ENCODE measurements at regions not wholly inside any gene's neighbourhood (a gene's known extent, or its start where the extent isn't known, plus 50 kb on each side); places are given as distances from the start of the nearest gene placed in this dataset.
"Not testable (repeated sequence)": the region's sequence is repeated elsewhere in the genome, so short reads cannot be mapped to it uniquely, and the experiment has no call there.

GRCh38 chr5:135279328-135279727 is 119.7 kb downstream of the MACROH2A1 start:
- DNase-seq: no peak

- DNase-seq: no peak
Observed at GRCh38 chr5:135276151-135276550, 122.9 kb downstream of the MACROH2A1 start.

- no peak for DNase-seq
Observed at GRCh38 chr5:135273212-135273611, 125.8 kb downstream of the MACROH2A1 start.

GRCh38 chr5:135272311-135272805 is 126.7 kb downstream of the MACROH2A1 start:
- DNase-seq: no peak

- DNase-seq: no peak
Observed at GRCh38 chr5:135271533-135272310, 127.3 kb downstream of the MACROH2A1 start.

GRCh38 chr5:135269931-135270421 is 129.1 kb downstream of the MACROH2A1 start:
- DNase-seq: no peak

- no peak for DNase-seq
Observed at GRCh38 chr5:135269199-135269598, 129.8 kb downstream of the MACROH2A1 start.

- DNase-seq: no peak
Observed at GRCh38 chr5:135266975-135267374, 132.1 kb downstream of the MACROH2A1 start.

- no peak for DNase-seq
Observed at GRCh38 chr5:135266303-135266635, 132.8 kb downstream of the MACROH2A1 start.

- no peak for DNase-seq
Observed at GRCh38 chr5:135265497-135266302, 133.3 kb downstream of the MACROH2A1 start.

GRCh38 chr5:135264451-135265440 is 134.3 kb downstream of the MACROH2A1 start:
- no peak for DNase-seq

GRCh38 chr5:135263022-135263668 is 135.9 kb downstream of the MACROH2A1 start:
- DNase-seq: no peak

GRCh38 chr5:135262364-135262763 is 136.7 kb downstream of the MACROH2A1 start:
- no peak for DNase-seq

- not testable (repeated sequence) for DNase-seq
Observed at GRCh38 chr5:135260108-135260507, 138.9 kb downstream of the MACROH2A1 start.

GRCh38 chr5:135255461-135256178 is 143.4 kb downstream of the MACROH2A1 start:
- no peak for DNase-seq

GRCh38 chr5:135254183-135254582 is 144.8 kb downstream of the MACROH2A1 start:
- DNase-seq: no peak

- DNase-seq: no peak
Observed at GRCh38 chr5:135253601-135254178, 145.3 kb downstream of the MACROH2A1 start.

GRCh38 chr5:135251093-135251492 is 147.9 kb downstream of the MACROH2A1 start:
- DNase-seq: no peak

GRCh38 chr5:135250671-135251070 is 148.4 kb downstream of the MACROH2A1 start:
- DNase-seq: no peak

GRCh38 chr5:135249658-135250057 is 149.4 kb downstream of the MACROH2A1 start:
- no peak for DNase-seq

GRCh38 chr5:135248801-135249231 is 150.2 kb downstream of the MACROH2A1 start:
- no peak for DNase-seq
